LNCAP (cell line): ENCODE measurements at regions not wholly inside any gene's neighbourhood (a gene's known extent, or its start where the extent isn't known, plus 50 kb on each side); places are given as distances from the start of the nearest gene placed in this dataset.

Source experiments
- TF ChIP-seq, protein P1 (sequence below): fragments of 450-650 bp; IDR thresholded peaks from 2 replicates; pipeline ENCODE4 v1.5.1; 2017; ENCODE audit warnings: mild to moderate bottlenecking

DNA sequence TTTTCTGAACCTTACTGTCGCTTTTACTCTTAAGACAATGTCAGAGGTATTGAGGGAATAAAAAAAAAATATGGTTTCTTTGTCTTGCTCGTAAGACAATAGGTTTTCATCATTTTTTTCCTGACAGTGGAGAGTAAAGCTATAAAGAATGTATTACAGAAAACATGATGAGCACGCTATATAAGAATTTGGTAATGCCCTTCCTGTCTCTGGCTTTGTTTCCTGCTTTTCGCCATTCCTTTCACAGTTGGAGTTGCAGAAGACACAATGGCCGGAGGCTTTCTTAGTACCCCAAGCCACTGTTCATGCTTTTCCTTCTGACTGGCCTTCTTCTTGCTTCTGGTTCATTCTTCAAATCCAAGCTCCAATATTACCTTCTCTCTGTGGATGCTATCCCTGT lies 101.0 kb upstream of the DACH1 start:
- TF ChIP-seq, protein P1, sequence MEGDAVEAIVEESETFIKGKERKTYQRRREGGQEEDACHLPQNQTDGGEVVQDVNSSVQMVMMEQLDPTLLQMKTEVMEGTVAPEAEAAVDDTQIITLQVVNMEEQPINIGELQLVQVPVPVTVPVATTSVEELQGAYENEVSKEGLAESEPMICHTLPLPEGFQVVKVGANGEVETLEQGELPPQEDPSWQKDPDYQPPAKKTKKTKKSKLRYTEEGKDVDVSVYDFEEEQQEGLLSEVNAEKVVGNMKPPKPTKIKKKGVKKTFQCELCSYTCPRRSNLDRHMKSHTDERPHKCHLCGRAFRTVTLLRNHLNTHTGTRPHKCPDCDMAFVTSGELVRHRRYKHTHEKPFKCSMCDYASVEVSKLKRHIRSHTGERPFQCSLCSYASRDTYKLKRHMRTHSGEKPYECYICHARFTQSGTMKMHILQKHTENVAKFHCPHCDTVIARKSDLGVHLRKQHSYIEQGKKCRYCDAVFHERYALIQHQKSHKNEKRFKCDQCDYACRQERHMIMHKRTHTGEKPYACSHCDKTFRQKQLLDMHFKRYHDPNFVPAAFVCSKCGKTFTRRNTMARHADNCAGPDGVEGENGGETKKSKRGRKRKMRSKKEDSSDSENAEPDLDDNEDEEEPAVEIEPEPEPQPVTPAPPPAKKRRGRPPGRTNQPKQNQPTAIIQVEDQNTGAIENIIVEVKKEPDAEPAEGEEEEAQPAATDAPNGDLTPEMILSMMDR: no peak

DNA sequence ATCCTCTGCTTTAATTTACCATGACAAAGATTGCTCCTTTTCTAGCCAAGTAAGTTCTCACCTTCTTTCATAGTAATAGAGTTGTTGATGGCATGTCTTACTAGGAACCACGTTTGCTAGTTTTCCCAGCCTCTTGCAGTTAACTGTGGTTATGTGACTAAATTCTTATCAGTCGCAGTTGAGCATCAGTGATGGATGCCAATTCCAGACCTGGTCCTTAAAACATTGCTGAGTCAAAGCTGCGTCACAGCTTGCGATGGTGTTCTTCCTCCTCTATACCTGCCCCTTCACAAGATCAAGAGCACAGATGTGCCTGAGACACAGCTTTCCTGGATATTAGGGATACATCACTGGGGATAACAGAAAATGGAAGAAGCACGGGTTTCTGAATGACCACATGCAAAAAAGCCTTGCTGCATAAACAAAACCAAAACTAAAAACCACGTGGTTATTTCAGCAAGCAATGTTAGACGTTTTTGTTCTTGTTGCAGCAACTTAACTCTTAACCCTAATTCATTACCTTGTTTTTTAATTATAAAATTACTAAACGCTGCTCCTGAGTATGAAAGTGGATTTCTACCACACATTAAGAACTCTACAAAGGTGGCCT lies 97.6 kb upstream of the DACH1 start:
- TF ChIP-seq, protein P1: no peak

DNA sequence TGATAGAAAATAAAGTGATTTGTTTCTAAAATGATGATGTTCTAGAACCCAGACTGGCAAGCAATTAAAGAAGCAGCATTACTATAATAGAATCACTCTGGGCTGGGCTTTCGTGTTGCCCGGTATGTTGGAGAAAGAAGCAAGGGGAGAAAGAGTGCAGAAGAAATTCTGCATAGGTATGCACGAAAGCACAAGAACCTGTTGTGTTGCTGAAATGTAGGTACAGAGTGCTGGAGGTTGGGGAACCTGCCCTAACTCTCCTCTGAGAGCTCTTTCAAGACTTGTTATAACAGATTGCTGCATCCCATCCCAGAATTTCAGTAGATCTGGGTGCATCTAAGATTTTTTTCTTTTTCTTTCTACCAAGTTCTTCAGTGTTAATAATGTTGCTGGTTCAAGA lies 95.7 kb upstream of the DACH1 start:
- TF ChIP-seq, protein P1: no peak

DNA sequence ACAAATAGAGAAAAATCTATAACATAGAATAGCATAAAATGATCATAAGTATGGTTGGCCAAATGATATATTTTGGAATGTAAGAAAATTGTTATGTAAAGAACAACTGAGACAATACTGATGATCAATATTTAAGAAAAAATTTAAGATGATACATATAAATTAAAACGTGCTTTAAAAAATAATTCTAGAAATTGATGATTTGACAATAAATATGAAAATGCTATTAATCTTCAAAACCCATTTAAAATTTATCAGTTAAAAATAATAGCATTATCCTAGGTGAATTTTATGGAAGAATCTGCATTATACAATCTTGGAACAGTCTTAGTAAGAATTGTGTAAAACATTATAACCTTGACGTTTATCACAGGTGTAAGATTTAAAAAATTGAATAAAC lies 95.1 kb upstream of the DACH1 start:
- TF ChIP-seq, protein P1: no peak

DNA sequence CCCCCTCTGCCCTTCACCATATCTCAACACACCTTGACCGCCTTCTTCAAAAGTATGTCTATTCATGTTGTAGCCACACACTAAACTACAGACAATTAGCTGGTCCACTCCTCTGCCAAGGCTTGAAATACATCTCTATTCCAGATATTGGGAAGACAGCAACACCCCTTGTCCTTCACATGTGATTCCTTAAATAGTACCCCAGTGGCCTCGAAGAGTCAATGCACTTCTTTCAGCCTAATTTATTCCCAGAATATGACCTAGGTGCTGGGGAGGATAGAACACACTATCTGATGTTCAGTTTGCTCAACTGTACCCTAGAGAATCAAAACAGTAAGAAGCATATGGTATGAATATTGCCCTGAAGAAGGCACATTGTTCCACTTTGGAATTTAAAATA lies 82.4 kb upstream of the DACH1 start:
- TF ChIP-seq, protein P1: no peak

DNA sequence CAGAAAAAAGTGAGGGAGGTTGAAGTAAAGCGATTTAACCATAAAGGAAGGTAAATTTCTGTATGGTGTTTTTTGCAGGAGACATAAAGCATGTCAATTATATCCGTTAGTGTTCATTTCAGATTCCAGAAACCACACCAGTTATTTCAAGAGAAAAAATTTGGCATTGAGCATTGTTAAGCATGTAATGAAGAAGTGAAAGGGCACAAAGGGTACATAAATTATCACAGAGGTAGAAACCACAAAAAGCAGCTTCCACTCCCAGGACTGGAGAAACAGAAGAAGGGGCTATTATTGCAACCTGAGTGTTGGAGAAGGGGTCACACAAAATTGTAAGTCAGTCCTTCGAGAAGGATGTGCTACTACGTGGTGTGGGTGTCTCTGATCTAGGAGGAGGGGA lies 72.2 kb upstream of the DACH1 start:
- TF ChIP-seq, protein P1: no peak

DNA sequence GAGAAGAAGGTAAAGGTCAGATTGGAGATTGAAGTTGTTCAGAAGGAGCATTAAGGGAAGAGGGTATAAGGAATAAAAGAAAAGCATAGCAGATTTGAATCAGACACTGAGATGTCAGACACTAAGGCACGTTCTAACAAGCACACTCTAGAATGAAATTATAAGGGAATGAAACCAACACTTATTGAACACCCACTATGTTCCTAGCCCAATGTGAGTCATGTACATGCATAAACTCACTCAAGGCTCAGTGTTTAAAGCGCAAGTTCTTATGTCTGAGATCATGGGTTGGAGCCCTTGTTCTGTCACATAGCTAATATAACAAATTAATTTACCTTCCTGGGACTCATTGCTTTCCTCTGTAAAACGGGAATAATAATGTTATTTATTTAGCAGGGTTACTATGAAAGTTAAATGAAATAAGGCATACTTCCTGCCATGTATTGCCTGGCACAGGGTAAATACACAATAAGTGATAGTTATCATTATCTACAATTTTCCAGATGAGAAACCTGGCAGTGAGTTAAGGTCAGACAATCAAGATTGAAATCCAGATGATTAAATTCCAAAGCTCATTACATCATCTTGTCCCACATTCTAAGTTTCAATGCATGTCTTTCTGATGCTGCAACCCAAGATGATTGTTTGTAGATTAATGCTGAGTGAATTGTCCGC lies 68.3 kb upstream of the DACH1 start:
- TF ChIP-seq, protein P1: no peak
